Endothelial cell of umbilical vein (primary cell): ENCODE measurements at regions not wholly inside any gene's neighbourhood (a gene's known extent, or its start where the extent isn't known, plus 50 kb on each side); places are given as distances from the start of the nearest gene placed in this dataset.

Experiments used
- BruUV-seq: library from RNA; stranded (reverse); fragments of 400-500 nt; replicated peaks from 2 replicates; lab custom pipeline; 2021; lab: Mats Ljungman, UMichigan
- CTCF ChIA-PET: fragments of 300-600, 350-600 bp; sonication (Branson Sonifier 250); formaldehyde crosslinking; loops from one replicate; lab custom pipeline; 2021; ENCODE audit warnings: antibody characterized with exemption, inconsistent platforms; lab: Charles Lee
- POLR2A ChIA-PET: fragments of 300-600, 350-600 bp; sonication (Branson Sonifier 250); formaldehyde crosslinking; loops from one replicate; lab custom pipeline; 2021; ENCODE audit warnings: antibody characterized with exemption, inconsistent platforms; lab: Charles Lee
- DNase-seq: peaks from one replicate; pipeline ENCODE4 v3.0.0-alpha.2; 2011; ENCODE audit warnings: low read depth, low spot score
- FAIRE-seq: peaks from 2 replicates; lab custom pipeline; 2011; peaks lifted over from hg19 to GRCh38; lab: Jason Lieb, UNC
- H2AFZ ChIP-seq: 2 replicates; pipeline ENCODE4 v1.6.0; 2012; ENCODE audit warnings: low read depth, low read length, control low read depth, inconsistent platforms
- H3K27ac ChIP-seq: 2 replicates; pipeline ENCODE4 v1.5.1; 2011; ENCODE audit warnings: low read depth, mild to moderate bottlenecking, control low read depth, low read length, moderate library complexity; ENCODE audit not compliant: insufficient read depth
- H3K27me3 ChIP-seq, 2 experiments: 2 replicates each; pipeline versions ENCODE4 v1.6.0 to v1.6.1; 2011; ENCODE audit warnings: low read length in 2 of 2, mixed read lengths in 1 of 2; ENCODE audit not compliant: control insufficient read depth in 2 of 2, insufficient read depth in 2 of 2
- H3K36me3 ChIP-seq, 2 experiments: 2 replicates in 1 of 2; 3 replicates in 1 of 2; pipeline ENCODE4 v1.5.1; 2011; ENCODE audit warnings: low read length in 2 of 2, mild to moderate bottlenecking in 1 of 2, moderate library complexity in 1 of 2; ENCODE audit not compliant: control insufficient read depth in 2 of 2, insufficient read depth in 2 of 2; ENCODE audit errors: extremely low read depth in 1 of 2
- H3K4me1 ChIP-seq: 3 replicates; pipeline ENCODE4 v1.5.1; 2011; ENCODE audit warnings: mild to moderate bottlenecking, low read length; ENCODE audit not compliant: control insufficient read depth, insufficient read depth; ENCODE audit errors: extremely low read depth
- H3K4me2 ChIP-seq: 2 replicates; pipeline ENCODE4 v1.6.1; 2011; ENCODE audit warnings: low read length, control low read depth, mixed read lengths; ENCODE audit not compliant: insufficient read depth
- H3K4me3 ChIP-seq, 3 experiments: fragments of 200-600 bp in 1 of 3; sonication (generic), shearing (Covaris generic) in 1 of 3; replicated peaks in 1 of 3; 2 replicates each; pipeline ENCODE4 v1.5.1; 2011 to 2016; ENCODE audit warnings: control low read depth in 3 of 3, low read length in 3 of 3, mild to moderate bottlenecking in 2 of 3, inconsistent platforms in 1 of 3, low read depth in 1 of 3, moderate library complexity in 1 of 3; ENCODE audit not compliant: insufficient read depth in 1 of 3
- H3K79me2 ChIP-seq: 2 replicates; pipeline ENCODE4 v1.6.0; 2012; ENCODE audit warnings: low read length, inconsistent platforms; ENCODE audit not compliant: control insufficient read depth, insufficient read depth
- H3K9ac ChIP-seq: replicated peaks from 2 replicates; pipeline ENCODE3; 2011; ENCODE audit warnings: low read length, control low read depth; ENCODE audit not compliant: insufficient read depth; ENCODE audit errors: extremely low read depth
- H3K9me1 ChIP-seq: replicated peaks from 3 replicates; pipeline ENCODE4 v1.6.0; 2011; ENCODE audit warnings: mild to moderate bottlenecking, low read length; ENCODE audit not compliant: control insufficient read depth, insufficient read depth; ENCODE audit errors: extremely low read depth
- H3K9me3 ChIP-seq: replicated peaks from 2 replicates; pipeline ENCODE4 v1.5.1; 2012; ENCODE audit warnings: low read length, inconsistent platforms; ENCODE audit not compliant: control insufficient read depth, insufficient read depth
- H4K20me1 ChIP-seq: replicated peaks from 2 replicates; pipeline ENCODE3; 2011; ENCODE audit warnings: mild to moderate bottlenecking, low read length; ENCODE audit not compliant: control insufficient read depth, insufficient read depth; ENCODE audit errors: extremely low read depth
- EZH2 ChIP-seq: IDR thresholded peaks from 2 replicates; pipeline ENCODE4 v1.6.1; 2012; ENCODE audit warnings: borderline replicate concordance, low read depth, mild to moderate bottlenecking, moderate library complexity, low read length, inconsistent platforms; ENCODE audit not compliant: severe bottlenecking
- FOS ChIP-seq: IDR thresholded peaks from 2 replicates; pipeline ENCODE4 v1.6.1; 2011; ENCODE audit warnings: mild to moderate bottlenecking, low read length, moderate library complexity, borderline replicate concordance; ENCODE audit not compliant: insufficient read depth
- GATA2 ChIP-seq: IDR thresholded peaks from 2 replicates; pipeline ENCODE4 v1.7.0; 2011; ENCODE audit warnings: low read depth, mild to moderate bottlenecking, moderate library complexity, mixed read lengths, low read length; ENCODE audit not compliant: insufficient read length, insufficient read depth
- JUN ChIP-seq: IDR thresholded peaks from 2 replicates; pipeline ENCODE4 v1.6.1; 2011; ENCODE audit warnings: borderline replicate concordance, low read depth; ENCODE audit not compliant: insufficient read length, insufficient read depth
- MAX ChIP-seq: IDR thresholded peaks from 2 replicates; pipeline ENCODE4 v1.6.1; 2011; ENCODE audit not compliant: insufficient read depth, insufficient read length
- MYC ChIP-seq: IDR thresholded peaks from one replicate; pipeline ENCODE4 v1.6.1; 2011; ENCODE audit warnings: mild to moderate bottlenecking, low read depth, low read length
- POLR2A ChIP-seq: IDR thresholded peaks from 2 replicates; pipeline ENCODE4 v1.6.1; 2012; ENCODE audit warnings: low read depth, mild to moderate bottlenecking, control low read depth, low read length
- POLR2AphosphoS5 ChIP-seq: IDR thresholded peaks from 2 replicates; pipeline ENCODE4 v1.6.1; 2012; ENCODE audit warnings: low read depth, mild to moderate bottlenecking, control low read depth, low read length, moderate library complexity; ENCODE audit not compliant: insufficient read depth
- dilution Hi-C: fragments of 300-500 bp; cut with MboI; formaldehyde crosslinking; loops from one replicate; pipeline ENCODE4 v1.15.0; 2019; ENCODE audit warnings: low sequenced_read_pairs; ENCODE audit not compliant: extremely low pct_ligation_motif_present
- intact Hi-C: fragments of 100-400 bp; cut with micrococcal nuclease; formaldehyde crosslinking; loops from one replicate; pipeline ENCODE4 v1.10.0; 2022
- TF ChIP-seq, protein P1 (sequence below), 2 donors: IDR thresholded peaks; 1 replicate in 1 of 2; 2 replicates in 1 of 2; pipeline ENCODE4 v1.5.1; 2011; ENCODE audit warnings: low read length in 2 of 2, mild to moderate bottlenecking in 2 of 2, moderate library complexity in 2 of 2, control low read depth in 1 of 2, inconsistent platforms in 1 of 2, low read depth in 1 of 2; ENCODE audit not compliant: insufficient read depth in 1 of 2; ENCODE audit errors: extremely low read depth in 1 of 2

GRCh38 chr6:164982389-164982788 is 327.0 kb downstream of the C6orf118 start:
- POLR2A ChIA-PET, result no interaction called here
- no peak overlapping the region for H3K4me2 ChIP-seq
- no TSS peak for BruUV-seq
- H3K27me3 ChIP-seq, result no peaks in the 10 kb centered on the region
- TF ChIP-seq GATA2, result no peak
- no peak for TF ChIP-seq JUN
- no peak for TF ChIP-seq POLR2A
- no peak for TF ChIP-seq EZH2
- TF ChIP-seq MAX, result no peak
- H3K4me3 ChIP-seq, result no peak overlapping the region
- CTCF ChIA-PET, result no interaction called here
- no peaks in the 10 kb centered on the region for H3K36me3 ChIP-seq
- no peak overlapping the region for H2AFZ ChIP-seq
- H3K4me1 ChIP-seq, result no peaks in the 10 kb centered on the region
- no peak overlapping the region for H3K9ac ChIP-seq
- H3K9me3 ChIP-seq, result peaks cover 2% of the 10 kb centered on the region
- dilution Hi-C loops (no loop called here), intact Hi-C loops (no loop called here)
- DNase-seq (no peak), FAIRE-seq (no peak)
- no peaks in the 10 kb centered on the region for H4K20me1 ChIP-seq
- H3K27ac ChIP-seq, result no peak overlapping the region
- no peaks in the 10 kb centered on the region for H3K79me2 ChIP-seq
- H3K9me1 ChIP-seq, result no peaks in the 10 kb centered on the region

- Histone ChIP-seq H3K9me1 (no peaks in the 10 kb centered on the region), H4K20me1 (no peaks in the 10 kb centered on the region), H3K9me3 (no peaks in the 10 kb centered on the region), H2AFZ (no peak overlapping the region), H3K79me2 (no peaks in the 10 kb centered on the region), H3K27me3 (no peaks in the 10 kb centered on the region), H3K27ac (no peak overlapping the region), H3K9ac (no peak overlapping the region), H3K4me2 (no peak overlapping the region), H3K4me1 (no peaks in the 10 kb centered on the region), H3K4me3 (no peak overlapping the region), H3K36me3 (no peaks in the 10 kb centered on the region)
- no peak for DNase-seq
- ChIA-PET POLR2A (no interaction called here), CTCF (no interaction called here)
- BruUV-seq, result no TSS peak
- FAIRE-seq, result no peak
- TF ChIP-seq MAX (no peak), GATA2 (no peak), EZH2 (no peak), POLR2AphosphoS5 (no peak), POLR2A (no peak), JUN (no peak), MYC (no peak), FOS (no peak)
- TF ChIP-seq, protein P1, sequence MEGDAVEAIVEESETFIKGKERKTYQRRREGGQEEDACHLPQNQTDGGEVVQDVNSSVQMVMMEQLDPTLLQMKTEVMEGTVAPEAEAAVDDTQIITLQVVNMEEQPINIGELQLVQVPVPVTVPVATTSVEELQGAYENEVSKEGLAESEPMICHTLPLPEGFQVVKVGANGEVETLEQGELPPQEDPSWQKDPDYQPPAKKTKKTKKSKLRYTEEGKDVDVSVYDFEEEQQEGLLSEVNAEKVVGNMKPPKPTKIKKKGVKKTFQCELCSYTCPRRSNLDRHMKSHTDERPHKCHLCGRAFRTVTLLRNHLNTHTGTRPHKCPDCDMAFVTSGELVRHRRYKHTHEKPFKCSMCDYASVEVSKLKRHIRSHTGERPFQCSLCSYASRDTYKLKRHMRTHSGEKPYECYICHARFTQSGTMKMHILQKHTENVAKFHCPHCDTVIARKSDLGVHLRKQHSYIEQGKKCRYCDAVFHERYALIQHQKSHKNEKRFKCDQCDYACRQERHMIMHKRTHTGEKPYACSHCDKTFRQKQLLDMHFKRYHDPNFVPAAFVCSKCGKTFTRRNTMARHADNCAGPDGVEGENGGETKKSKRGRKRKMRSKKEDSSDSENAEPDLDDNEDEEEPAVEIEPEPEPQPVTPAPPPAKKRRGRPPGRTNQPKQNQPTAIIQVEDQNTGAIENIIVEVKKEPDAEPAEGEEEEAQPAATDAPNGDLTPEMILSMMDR (IDR thresholded peaks at IDR 0.05; ENCODE audit: extremely low read depth in 1 of 2, insufficient read depth in 1 of 2, low read depth in 1 of 2, low read length in 2 of 2), result no peak
- dilution Hi-C loops (no loop called here), intact Hi-C loops (no loop called here)
These were observed 342.3 kb downstream of the C6orf118 start for GRCh38 chr6:164967102-164967501.
